Stimulated activated CD8-positive, alpha-beta memory T cell treated with anti-CD3 and anti-CD28 coated beads, Interleukin-7, amount 100 ng/mL, for 48 hours (primary cell): ENCODE measurements at regions not wholly inside any gene's neighbourhood (a gene's known extent, or its start where the extent isn't known, plus 50 kb on each side); places are given as distances from the start of the nearest gene placed in this dataset.

Experiments
- DNase-seq, 2 donors: peaks; one replicate each; pipeline ENCODE4 v3.0.0-alpha.2; 2020; ENCODE audit warnings: low read depth in 1 of 2; ENCODE audit errors: extremely low read depth in 1 of 2

- DNase-seq = no peak
Observed at GRCh38 chr4:178696515-178696914, 1254.3 kb upstream of the AGA start.

DNA sequence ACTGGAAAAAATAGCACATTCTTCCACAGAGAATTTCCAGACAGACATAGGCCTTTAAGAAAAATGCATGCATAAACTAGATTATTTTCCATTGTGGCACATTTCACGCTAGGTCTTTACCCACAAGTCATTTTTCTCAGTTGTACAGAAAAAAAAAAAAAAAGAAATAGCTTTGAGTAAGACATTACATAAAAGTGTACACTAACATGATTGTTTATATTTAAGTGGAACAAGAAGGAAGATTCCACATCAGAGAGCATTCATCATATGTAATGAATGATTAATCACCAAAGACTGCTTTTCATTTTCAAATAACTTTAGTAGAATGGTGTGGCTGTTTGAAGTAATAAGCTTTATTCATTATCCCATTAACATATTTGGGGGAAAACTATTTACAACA lies 1270.2 kb upstream of the AGA start:
- no peak for DNase-seq

DNA sequence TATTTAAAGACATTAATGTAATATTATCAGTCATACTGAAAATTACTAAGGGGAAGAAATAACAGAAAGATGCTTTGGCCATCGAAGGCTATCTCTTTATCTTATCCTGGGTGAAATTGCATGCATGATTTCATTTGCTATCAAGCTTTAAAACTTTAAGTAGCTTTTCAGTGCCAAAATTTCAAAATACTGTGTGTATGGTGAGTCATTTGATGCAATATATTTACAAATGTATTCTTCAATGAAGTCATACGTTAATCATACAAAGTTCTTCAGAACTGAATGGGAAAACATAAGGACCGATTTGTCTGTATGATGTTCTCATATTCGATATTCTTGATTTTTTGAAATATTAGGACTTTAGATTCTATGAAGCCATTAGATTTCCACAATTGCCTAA lies 1295.8 kb upstream of the AGA start:
- no peak for DNase-seq

- no peak for DNase-seq
Observed at GRCh38 chr4:178745203-178745602, 1303.0 kb upstream of the AGA start.

DNA sequence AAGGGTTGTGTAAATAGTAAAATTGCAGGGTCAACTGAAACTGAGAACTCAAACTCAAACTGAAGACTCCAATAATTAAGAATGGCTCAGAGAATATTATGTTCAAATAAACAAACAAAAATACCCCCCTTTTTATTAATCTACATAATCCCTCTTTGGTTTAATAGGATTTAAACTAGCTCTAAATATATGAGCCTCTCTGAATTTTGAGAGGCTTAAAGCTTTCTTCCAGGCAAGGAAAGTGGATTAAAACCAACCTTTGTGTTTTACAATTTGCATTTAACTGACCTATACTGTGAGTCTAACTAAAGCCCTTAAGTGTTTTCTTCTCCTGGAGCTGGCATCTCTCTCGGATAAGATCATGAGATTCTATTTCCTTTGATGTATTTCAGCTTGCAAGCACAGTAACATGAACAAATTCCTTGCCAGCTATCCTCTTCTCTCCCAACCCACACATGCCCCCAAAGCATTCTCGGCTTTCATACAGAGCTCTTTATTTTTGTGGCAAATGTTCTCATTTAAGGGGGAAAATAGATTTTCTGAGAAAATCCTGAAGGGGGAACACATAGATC lies 1310.8 kb upstream of the AGA start:
- DNase-seq = no peak

GRCh38 chr4:178778496-178778895 lies 1336.3 kb upstream of the AGA start:
- DNase-seq = no peak

DNA sequence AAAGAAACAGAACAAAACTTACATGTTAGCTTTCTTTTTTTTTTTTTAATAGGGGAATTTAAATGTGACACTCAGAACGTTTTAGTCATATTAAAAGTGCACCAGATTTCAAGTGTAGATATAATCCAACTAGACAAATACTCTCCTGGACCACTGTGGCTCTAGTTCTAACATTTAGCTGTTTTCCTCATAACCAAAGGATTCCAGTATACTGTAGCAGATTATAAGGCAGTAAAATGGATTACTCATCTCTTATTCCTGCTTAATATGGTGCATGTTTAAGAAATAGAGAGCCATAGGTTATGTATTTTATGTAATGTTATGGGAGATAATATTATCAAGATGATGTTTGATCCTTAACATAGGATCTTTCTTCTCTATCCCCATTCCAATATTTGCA lies 1339.5 kb upstream of the AGA start:
- DNase-seq = no peak

GRCh38 chr4:178784491-178784890 lies 1342.3 kb upstream of the AGA start:
- DNase-seq = no peak

DNA sequence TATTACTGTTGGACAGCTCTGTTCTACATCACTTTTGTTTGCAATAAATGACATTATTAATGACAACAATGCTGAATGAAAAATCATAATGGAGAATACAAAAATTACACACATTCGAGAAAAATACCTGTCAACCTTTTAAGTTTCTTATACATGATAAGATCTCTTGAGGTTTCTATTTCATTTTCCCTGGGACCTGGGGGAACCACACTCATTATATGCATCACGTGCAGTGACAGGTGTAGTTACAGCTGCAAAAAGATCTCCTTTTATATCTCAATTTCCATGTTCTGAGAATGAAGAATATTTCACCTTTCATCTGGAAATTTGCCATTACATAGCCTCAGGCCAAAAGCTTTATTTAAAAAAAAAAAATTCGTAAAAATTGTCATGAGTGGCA lies 1347.0 kb upstream of the AGA start:
- DNase-seq = no peak

GRCh38 chr4:178799204-178799603 lies 1357.0 kb upstream of the AGA start:
- DNase-seq = no peak

DNA sequence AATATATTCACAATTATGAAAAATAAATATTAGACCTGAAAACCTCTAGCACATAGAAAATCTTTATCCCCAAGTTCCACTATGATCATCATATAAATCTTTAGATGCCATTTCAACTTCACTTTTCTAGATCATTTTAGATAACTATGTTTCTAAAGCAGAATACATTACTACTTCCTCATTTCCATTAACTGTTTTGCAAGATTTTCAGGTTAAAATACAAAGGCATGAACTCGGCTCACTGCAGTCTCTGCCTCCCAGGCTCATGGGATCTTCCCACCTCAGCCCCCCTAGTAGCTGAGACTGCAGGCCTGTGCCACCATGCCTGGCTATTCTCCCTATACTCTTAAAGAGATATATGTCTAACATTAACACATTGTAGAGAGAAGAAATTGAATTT lies 1365.9 kb upstream of the AGA start:
- no peak for DNase-seq

GRCh38 chr4:178809921-178810320 lies 1367.7 kb upstream of the AGA start:
- no peak for DNase-seq

- no peak for DNase-seq
Observed at GRCh38 chr4:178811356-178811755, 1369.1 kb upstream of the AGA start.

GRCh38 chr4:178812866-178813265 lies 1370.6 kb upstream of the AGA start:
- no peak for DNase-seq

DNA sequence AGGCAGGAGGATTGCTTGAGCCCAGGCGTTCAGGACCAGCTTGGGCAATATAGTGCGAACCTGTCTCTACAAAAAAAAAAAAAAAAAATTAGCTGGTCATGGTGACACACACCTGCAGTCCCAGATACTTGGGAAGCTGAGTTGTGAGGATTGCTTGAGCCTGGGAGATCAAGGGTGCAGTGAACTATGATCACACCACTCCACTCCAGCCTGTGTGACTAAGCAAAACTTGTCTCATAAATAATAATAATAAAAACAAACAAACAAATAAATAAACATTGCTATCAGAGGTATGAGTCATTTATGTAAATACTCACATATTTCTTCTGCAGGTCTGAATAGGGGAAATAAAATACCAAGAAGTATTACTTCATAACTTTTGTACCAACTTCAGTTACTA lies 1372.7 kb upstream of the AGA start:
- DNase-seq = no peak

DNA sequence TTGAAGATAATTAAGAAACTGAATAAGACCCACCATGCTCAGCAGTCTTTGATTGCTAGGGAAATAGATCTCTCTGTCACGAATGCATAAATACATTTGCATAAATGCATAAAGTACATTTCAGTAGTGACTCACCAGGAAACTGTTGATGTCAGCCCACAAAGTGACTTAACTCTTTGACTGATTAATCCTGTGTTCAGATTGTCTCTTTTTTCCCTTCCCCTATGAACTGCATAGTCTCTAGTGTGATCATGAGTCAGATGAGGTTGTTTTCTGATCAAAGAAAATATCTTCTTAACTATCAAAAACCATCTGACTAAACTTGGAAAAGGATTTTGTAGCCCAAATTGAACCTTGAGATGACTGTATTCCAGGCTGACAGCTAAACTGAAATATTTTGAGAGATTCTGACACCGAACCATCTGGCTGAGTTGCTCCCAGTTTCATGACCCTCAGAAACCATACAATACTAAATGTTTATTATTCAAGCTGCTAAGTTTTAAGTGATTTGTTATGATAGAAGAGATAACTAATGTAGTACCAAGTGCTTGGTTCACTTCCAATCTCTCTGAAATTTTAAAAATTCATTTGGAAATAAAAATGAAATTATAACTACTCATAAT lies 1381.5 kb upstream of the AGA start:
- DNase-seq = no peak

GRCh38 chr4:178836865-178837264 lies 1394.6 kb upstream of the AGA start:
- DNase-seq = no peak

GRCh38 chr4:178838776-178839175 lies 1396.5 kb upstream of the AGA start:
- no peak for DNase-seq

DNA sequence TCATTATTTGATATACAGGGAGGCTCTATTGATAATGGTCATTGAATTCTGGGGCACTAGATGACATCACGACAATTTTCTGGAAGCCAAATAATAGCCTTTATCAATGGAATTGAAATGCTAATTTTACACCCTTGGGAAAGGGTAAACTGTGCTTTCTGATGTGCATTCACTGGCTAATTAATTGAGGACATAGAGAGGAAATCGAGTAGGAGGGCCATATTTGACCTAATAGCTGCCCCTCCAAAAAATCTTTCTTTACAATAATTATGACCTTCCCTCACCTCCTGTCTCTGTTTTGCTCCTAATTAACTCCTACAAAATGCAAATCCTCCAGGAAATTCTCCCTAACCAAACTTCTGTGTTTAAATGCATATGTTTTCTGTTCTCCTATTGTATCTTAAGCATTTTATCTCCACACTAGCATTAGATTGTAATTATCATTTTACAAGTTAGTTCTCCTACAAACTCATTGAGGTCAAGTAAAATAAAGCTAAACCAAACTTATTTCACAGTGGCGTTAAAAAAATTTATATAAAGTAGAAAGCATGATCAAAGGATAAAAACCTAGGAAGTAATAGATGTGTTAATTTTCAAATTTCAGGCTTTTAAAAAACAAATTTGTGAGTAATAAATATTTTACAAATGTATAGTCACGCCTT lies 1414.0 kb upstream of the AGA start:
- no peak for DNase-seq

DNA sequence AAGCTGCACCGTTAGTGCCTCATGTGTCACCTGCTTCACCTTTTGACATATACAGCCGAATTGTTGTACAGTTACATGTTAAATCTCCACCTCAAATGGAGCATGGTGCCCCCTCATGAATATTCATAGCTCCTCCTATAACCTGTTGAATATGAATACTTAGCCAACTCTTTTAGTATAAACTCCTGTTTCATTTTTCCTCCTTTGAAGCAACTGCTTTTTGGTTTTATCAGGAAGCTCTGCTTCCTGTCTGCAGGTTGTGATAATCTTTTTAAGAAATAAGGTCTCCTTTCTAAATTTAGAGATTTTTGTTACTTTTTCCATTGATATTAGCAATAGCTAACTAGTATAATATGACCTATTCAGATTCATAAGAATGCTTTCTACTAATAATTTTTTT lies 1429.2 kb upstream of the AGA start:
- no peak for DNase-seq

DNA sequence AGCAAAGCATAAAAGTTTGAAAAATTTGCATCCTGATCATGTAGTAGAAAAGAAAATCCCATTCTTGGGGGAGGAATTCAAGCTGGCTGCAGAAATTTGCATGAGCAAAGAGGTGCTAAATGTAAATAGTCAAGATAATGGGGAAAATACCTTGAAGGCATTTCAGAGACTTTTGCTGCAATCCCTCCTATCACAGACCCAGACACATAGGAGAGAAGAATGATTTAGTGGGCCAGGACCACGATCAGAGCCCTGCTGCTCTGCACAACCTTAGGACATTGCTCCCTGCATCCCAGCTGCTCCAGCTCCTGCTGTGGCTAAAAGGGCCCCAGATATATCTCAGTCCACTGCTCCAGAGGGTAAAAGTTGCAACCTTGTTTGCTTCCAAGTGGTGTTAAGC lies 1439.7 kb upstream of the AGA start:
- DNase-seq = no peak

- no peak for DNase-seq
Observed at GRCh38 chr4:178894126-178894525, 1451.9 kb upstream of the AGA start.

DNA sequence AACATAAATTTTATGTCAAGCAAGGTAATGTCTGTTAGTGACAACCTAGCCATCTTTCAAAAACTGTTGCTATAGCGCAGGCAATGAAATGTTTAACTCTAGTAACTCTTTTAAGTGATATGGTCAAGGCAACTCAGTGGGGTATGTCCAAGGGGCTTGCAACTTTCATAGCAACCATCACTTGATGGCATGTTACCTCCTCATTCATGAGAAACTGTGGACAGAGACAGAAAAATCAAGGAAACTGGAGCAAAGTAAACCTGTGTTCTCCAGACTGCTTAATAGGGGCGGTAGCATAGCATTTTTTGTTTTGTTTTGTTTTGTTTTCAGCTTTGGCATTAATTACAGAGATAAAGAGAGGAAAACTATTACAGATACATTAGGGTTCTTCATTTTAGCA lies 1456.8 kb upstream of the AGA start:
- DNase-seq = no peak
